Astrocyte (in vitro differentiated cells and primary cell): ENCODE measurements at regions not wholly inside any gene's neighbourhood (a gene's known extent, or its start where the extent isn't known, plus 50 kb on each side); places are given as distances from the start of the nearest gene placed in this dataset.

Experiments used
- DNase-seq: peaks from one replicate; pipeline ENCODE4 v3.0.0-alpha.2; 2010; ENCODE audit warnings: low read depth
- FAIRE-seq: peaks from 2 replicates; lab custom pipeline; 2011; peaks lifted over from hg19 to GRCh38; lab: Jason Lieb, UNC
- H2AFZ ChIP-seq: 2 replicates; pipeline ENCODE4 v1.6.0; 2012; ENCODE audit warnings: low read depth, low read length, inconsistent platforms
- H3K27ac ChIP-seq: 2 replicates; pipeline ENCODE4 v1.5.1; 2011; ENCODE audit warnings: low read depth, low read length, inconsistent platforms
- H3K27me3 ChIP-seq: 2 replicates; pipeline ENCODE4 v1.6.0; 2011; ENCODE audit warnings: low read length, inconsistent platforms; ENCODE audit not compliant: insufficient read depth
- H3K36me3 ChIP-seq: 2 replicates; pipeline ENCODE4 v1.5.1; 2011; ENCODE audit warnings: low read length, inconsistent platforms; ENCODE audit not compliant: insufficient read depth
- H3K4me1 ChIP-seq: 2 replicates; pipeline ENCODE4 v1.5.1; 2011; ENCODE audit warnings: low read length, inconsistent platforms; ENCODE audit not compliant: insufficient read depth
- H3K4me2 ChIP-seq: 2 replicates; pipeline ENCODE4 v1.6.0; 2012; ENCODE audit warnings: low read length, inconsistent platforms
- H3K4me3 ChIP-seq: 2 replicates; pipeline ENCODE4 v1.5.1; 2011; ENCODE audit warnings: low read depth, mild to moderate bottlenecking, low read length, inconsistent platforms; ENCODE audit not compliant: insufficient read depth
- H3K79me2 ChIP-seq: 2 replicates; pipeline ENCODE4 v1.6.0; 2012; ENCODE audit warnings: mild to moderate bottlenecking, low read length, inconsistent platforms; ENCODE audit not compliant: insufficient read depth
- H3K9ac ChIP-seq: 2 replicates; pipeline ENCODE4 v1.6.0; 2012; ENCODE audit warnings: mild to moderate bottlenecking, low read length, inconsistent platforms
- H3K9me3 ChIP-seq: 2 replicates; pipeline ENCODE4 v1.5.1; 2012; ENCODE audit warnings: low read depth, mild to moderate bottlenecking, low read length, inconsistent platforms; ENCODE audit not compliant: insufficient read depth
- H4K20me1 ChIP-seq: 2 replicates; pipeline ENCODE4 v1.6.0; 2012; ENCODE audit warnings: low read length, inconsistent platforms; ENCODE audit not compliant: insufficient read depth
- H3K27ac Mint-ChIP-seq: one replicate; pipeline ENCODE4 v1.8.0; 2021; ENCODE audit warnings: mild to moderate bottlenecking, mixed read lengths; ENCODE audit not compliant: unreplicated experiment
- H3K27me3 Mint-ChIP-seq: one replicate; pipeline ENCODE4 v1.8.0; 2021; ENCODE audit warnings: low read depth, mixed read lengths; ENCODE audit not compliant: unreplicated experiment
- H3K36me3 Mint-ChIP-seq: one replicate; pipeline ENCODE4 v1.8.0; 2021; ENCODE audit warnings: low read depth, mixed read lengths; ENCODE audit not compliant: unreplicated experiment
- H3K4me1 Mint-ChIP-seq: one replicate; pipeline ENCODE4 v1.8.0; 2021; ENCODE audit warnings: low read depth, mixed read lengths; ENCODE audit not compliant: unreplicated experiment
- H3K4me3 Mint-ChIP-seq: one replicate; pipeline ENCODE4 v1.8.0; 2021; ENCODE audit warnings: mild to moderate bottlenecking, moderate library complexity, mixed read lengths; ENCODE audit not compliant: unreplicated experiment
- H3K9me3 Mint-ChIP-seq: one replicate; pipeline ENCODE4 v1.8.0; 2021; ENCODE audit warnings: mild to moderate bottlenecking, mixed read lengths; ENCODE audit not compliant: unreplicated experiment
- EZH2 ChIP-seq: IDR thresholded peaks from 2 replicates; pipeline ENCODE4 v1.6.1; 2012; ENCODE audit warnings: mild to moderate bottlenecking, low read length, inconsistent platforms; ENCODE audit not compliant: insufficient read depth
- TF ChIP-seq, protein P1 (sequence below): IDR thresholded peaks from 2 replicates; pipeline ENCODE4 v1.5.1; 2011; ENCODE audit warnings: low read depth, mild to moderate bottlenecking, inconsistent platforms, low read length, moderate library complexity; ENCODE audit not compliant: insufficient read depth

DNA sequence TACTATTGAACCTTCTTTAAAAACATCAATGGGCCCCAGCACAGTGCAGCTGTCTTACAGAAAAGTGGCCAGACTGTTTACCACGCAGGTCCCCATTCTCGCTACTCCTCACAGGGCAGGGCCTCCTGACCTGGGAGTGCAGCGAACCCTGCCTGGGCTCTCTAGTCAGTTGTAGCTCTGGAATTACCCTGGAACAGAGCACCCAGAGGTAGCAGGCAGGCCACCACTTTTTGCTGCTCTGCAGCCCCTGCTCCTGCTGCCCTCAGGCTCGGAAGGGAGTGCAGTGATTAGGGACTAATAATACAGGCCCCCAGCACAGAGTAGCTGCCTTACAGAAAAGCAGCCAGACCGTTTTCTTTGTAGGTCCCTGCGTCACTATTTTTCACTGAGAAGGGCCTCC, 1563.0 kb downstream of the SUCLG1 start:
- Histone ChIP-seq H3K9me3 (no peaks in the 10 kb centered on the region), H3K9ac (no peak overlapping the region), H4K20me1 (no peaks in the 10 kb centered on the region), H3K27ac (no peak overlapping the region), H2AFZ (no peak overlapping the region), H3K36me3 (no peaks in the 10 kb centered on the region), H3K4me2 (no peak overlapping the region), H3K4me3 (no peak overlapping the region), H3K27me3 (no peaks in the 10 kb centered on the region), H3K79me2 (no peaks in the 10 kb centered on the region), H3K4me1 (no peaks in the 10 kb centered on the region)
- Mint-ChIP-seq H3K27ac (no peak overlapping the region), H3K36me3 (no peaks in the 10 kb centered on the region), H3K9me3 (no peaks in the 10 kb centered on the region), H3K4me1 (no peaks in the 10 kb centered on the region), H3K4me3 (no peak overlapping the region), H3K27me3 (no peaks in the 10 kb centered on the region)
- DNase-seq (no peak), FAIRE-seq (no peak)
- TF ChIP-seq, protein P1, sequence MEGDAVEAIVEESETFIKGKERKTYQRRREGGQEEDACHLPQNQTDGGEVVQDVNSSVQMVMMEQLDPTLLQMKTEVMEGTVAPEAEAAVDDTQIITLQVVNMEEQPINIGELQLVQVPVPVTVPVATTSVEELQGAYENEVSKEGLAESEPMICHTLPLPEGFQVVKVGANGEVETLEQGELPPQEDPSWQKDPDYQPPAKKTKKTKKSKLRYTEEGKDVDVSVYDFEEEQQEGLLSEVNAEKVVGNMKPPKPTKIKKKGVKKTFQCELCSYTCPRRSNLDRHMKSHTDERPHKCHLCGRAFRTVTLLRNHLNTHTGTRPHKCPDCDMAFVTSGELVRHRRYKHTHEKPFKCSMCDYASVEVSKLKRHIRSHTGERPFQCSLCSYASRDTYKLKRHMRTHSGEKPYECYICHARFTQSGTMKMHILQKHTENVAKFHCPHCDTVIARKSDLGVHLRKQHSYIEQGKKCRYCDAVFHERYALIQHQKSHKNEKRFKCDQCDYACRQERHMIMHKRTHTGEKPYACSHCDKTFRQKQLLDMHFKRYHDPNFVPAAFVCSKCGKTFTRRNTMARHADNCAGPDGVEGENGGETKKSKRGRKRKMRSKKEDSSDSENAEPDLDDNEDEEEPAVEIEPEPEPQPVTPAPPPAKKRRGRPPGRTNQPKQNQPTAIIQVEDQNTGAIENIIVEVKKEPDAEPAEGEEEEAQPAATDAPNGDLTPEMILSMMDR, result no peak
- TF ChIP-seq EZH2, result no peak

DNA sequence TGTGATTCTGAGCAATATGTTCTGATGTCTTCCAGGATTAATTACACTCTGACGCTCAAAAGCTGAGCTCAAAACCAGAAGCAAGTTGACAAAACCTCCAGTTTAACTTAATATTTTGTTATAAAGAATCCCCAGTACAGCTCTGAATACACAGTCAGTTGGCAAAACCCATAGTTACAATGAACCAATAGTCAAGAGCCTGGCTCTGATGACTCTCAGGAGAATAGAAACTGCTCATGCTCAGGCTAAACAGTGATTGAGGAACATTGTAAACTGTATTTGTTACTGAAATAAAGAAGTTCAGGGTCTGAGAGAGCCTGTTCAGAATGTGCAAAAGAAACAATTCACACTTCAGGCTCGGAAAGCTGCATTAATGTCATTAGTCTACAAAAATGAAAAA, 1565.9 kb downstream of the SUCLG1 start:
- no peak overlapping the region for H3K4me3 Mint-ChIP-seq

DNA sequence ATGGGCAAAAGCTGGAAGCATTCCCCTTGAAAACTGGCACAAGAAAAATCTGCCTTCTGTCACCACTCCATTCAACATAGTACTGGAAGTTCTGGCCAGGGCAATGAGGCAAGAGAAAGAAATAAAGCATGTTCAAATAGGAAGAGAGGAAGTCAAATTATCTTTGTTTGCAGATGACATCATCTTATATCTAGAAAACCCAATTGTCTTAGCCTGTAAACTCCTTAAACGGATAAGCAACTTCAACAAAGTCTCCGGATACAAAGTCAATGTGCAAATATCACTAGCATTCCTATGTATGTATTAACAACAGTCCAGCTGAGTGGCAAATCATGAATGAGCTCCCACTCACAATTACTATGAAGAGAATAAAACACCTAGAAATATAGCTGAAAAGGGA, 1579.3 kb downstream of the SUCLG1 start:
- no peak overlapping the region for H3K4me3 Mint-ChIP-seq
- DNase-seq (no peak), FAIRE-seq (no peak)
- Histone ChIP-seq H3K9ac (no peak overlapping the region), H3K4me2 (no peak overlapping the region), H2AFZ (no peak overlapping the region), H3K27me3 (no peaks in the 10 kb centered on the region), H4K20me1 (no peaks in the 10 kb centered on the region), H3K4me3 (no peak overlapping the region), H3K36me3 (no peaks in the 10 kb centered on the region), H3K9me3 (no peaks in the 10 kb centered on the region), H3K27ac (no peak overlapping the region), H3K79me2 (no peaks in the 10 kb centered on the region), H3K4me1 (no peaks in the 10 kb centered on the region)
- no peak for TF ChIP-seq EZH2
- TF ChIP-seq, protein P1, result no peak
- H3K9me3 Mint-ChIP-seq, result peaks cover 3% of the 10 kb centered on the region
- no peaks in the 10 kb centered on the region for H3K36me3 Mint-ChIP-seq
- no peaks in the 10 kb centered on the region for H3K27me3 Mint-ChIP-seq
- no peak overlapping the region for H3K27ac Mint-ChIP-seq
- H3K4me1 Mint-ChIP-seq, result no peaks in the 10 kb centered on the region

More for the DNA sequence above, 1565.9 kb downstream of the SUCLG1 start:
- Mint-ChIP-seq H3K36me3 (no peaks in the 10 kb centered on the region), H3K27me3 (no peaks in the 10 kb centered on the region), H3K27ac (no peak overlapping the region), H3K4me1 (no peaks in the 10 kb centered on the region), H3K9me3 (no peaks in the 10 kb centered on the region)
- Histone ChIP-seq H3K9ac (no peak overlapping the region), H3K4me2 (no peak overlapping the region), H3K9me3 (no peaks in the 10 kb centered on the region), H2AFZ (no peak overlapping the region), H3K27me3 (no peaks in the 10 kb centered on the region), H3K4me3 (no peak overlapping the region), H3K36me3 (no peaks in the 10 kb centered on the region), H3K4me1 (no peaks in the 10 kb centered on the region), H3K79me2 (no peaks in the 10 kb centered on the region), H4K20me1 (no peaks in the 10 kb centered on the region), H3K27ac (no peak overlapping the region)
- TF ChIP-seq, protein P1, result no peak
- no peak for TF ChIP-seq EZH2
- FAIRE-seq (no peak), DNase-seq (no peak)
